Liver (tissue), 3 donors: ENCODE measurements at regions not wholly inside any gene's neighbourhood (a gene's known extent, or its start where the extent isn't known, plus 50 kb on each side); places are given as distances from the start of the nearest gene placed in this dataset.

Source experiments
- CTCF ChIP-seq: fragments of 150-350 bp; IDR thresholded peaks from 2 replicates; pipeline ENCODE4 v1.5.1; 2017; ENCODE audit warnings: improper control_type of control experiment, low read depth, low read length; ENCODE audit not compliant: missing input control
- EGR1 ChIP-seq, 2 donors: IDR thresholded peaks; 2 replicates each; pipeline ENCODE4 v1.6.1; 2016 to 2018; ENCODE audit warnings: antibody characterized with exemption in 2 of 2, low read depth in 2 of 2
- FOXA1 ChIP-seq: IDR thresholded peaks from 2 replicates; pipeline ENCODE4 v1.6.1; 2016; ENCODE audit warnings: antibody characterized with exemption
- GABPA ChIP-seq, 2 donors: IDR thresholded peaks in 1 of 2; conservative IDR thresholded peaks in 1 of 2; 2 replicates each; pipeline ENCODE4 v1.6.1; 2016; ENCODE audit warnings: antibody characterized with exemption in 2 of 2, mild to moderate bottlenecking in 1 of 2, moderate library complexity in 1 of 2
- HNF4A ChIP-seq, 2 donors: conservative IDR thresholded peaks; 2 replicates each; pipeline ENCODE4 v1.6.1; 2016; ENCODE audit warnings: antibody characterized with exemption in 2 of 2, mild to moderate bottlenecking in 2 of 2
- HNF4G ChIP-seq: IDR thresholded peaks from 2 replicates; pipeline ENCODE4 v1.6.1; 2016; ENCODE audit warnings: antibody characterized with exemption
- JUND ChIP-seq, 2 donors: IDR thresholded peaks; 2 replicates each; pipeline ENCODE4 v1.6.1; 2016; ENCODE audit warnings: antibody characterized with exemption in 2 of 2
- RAD21 ChIP-seq, 2 donors: IDR thresholded peaks; 2 replicates each; pipeline ENCODE4 v1.6.1; 2016; ENCODE audit warnings: antibody characterized with exemption in 2 of 2, mild to moderate bottlenecking in 2 of 2
- REST ChIP-seq: IDR thresholded peaks from 2 replicates; pipeline ENCODE4 v1.6.1; 2016; ENCODE audit warnings: antibody characterized with exemption, mild to moderate bottlenecking
- SP1 ChIP-seq: IDR thresholded peaks from 2 replicates; pipeline ENCODE4 v1.6.1; 2018; ENCODE audit warnings: antibody characterized with exemption, mild to moderate bottlenecking
- TAF1 ChIP-seq: conservative IDR thresholded peaks from 2 replicates; pipeline ENCODE4 v1.6.1; 2016; ENCODE audit warnings: antibody characterized with exemption, mild to moderate bottlenecking
- YY1 ChIP-seq: IDR thresholded peaks from 2 replicates; pipeline ENCODE4 v1.6.1; 2016; ENCODE audit warnings: antibody characterized with exemption, mild to moderate bottlenecking
- TF ChIP-seq, protein P1 (sequence below): IDR thresholded peaks from 2 replicates; pipeline ENCODE4 v1.6.1; 2016; ENCODE audit warnings: antibody characterized with exemption
- TF ChIP-seq, protein P2 (sequence below): IDR thresholded peaks from 2 replicates; pipeline ENCODE4 v1.6.1; 2016; ENCODE audit warnings: antibody characterized with exemption
- donor health status: healthy.
- donor health status: healthy.

- TF ChIP-seq CTCF: no peak
- no peak for TF ChIP-seq YY1
- TF ChIP-seq, protein P1, sequence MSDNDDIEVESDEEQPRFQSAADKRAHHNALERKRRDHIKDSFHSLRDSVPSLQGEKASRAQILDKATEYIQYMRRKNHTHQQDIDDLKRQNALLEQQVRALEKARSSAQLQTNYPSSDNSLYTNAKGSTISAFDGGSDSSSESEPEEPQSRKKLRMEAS: no peak
- TF ChIP-seq EGR1 (IDR thresholded peaks at IDR 0.05; ENCODE audit: low read depth in 2 of 2): no peak
- TF ChIP-seq JUND (IDR thresholded peaks at IDR 0.05): no peak
- no peak for TF ChIP-seq RAD21 (IDR thresholded peaks at IDR 0.05)
- TF ChIP-seq TAF1: no peak
- no peak for TF ChIP-seq REST
- TF ChIP-seq GABPA (IDR thresholded peaks at IDR 0.05 in 1 of 2, conservative IDR thresholded peaks at IDR 0.05 in 1 of 2): no peak
- TF ChIP-seq HNF4A (conservative IDR thresholded peaks at IDR 0.05): no peak
- TF ChIP-seq, protein P2, sequence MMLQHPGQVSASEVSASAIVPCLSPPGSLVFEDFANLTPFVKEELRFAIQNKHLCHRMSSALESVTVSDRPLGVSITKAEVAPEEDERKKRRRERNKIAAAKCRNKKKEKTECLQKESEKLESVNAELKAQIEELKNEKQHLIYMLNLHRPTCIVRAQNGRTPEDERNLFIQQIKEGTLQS: no peak
- TF ChIP-seq SP1: no peak
- no peak for TF ChIP-seq FOXA1
- no peak for TF ChIP-seq HNF4G
Measured at GRCh38 chr20:24783631-24784492, 165.2 kb upstream of the CST7 start.
